HG02970 (cell line): ENCODE measurements at regions not wholly inside any gene's neighbourhood (a gene's known extent, or its start where the extent isn't known, plus 50 kb on each side); places are given as distances from the start of the nearest gene placed in this dataset.

Experiments used
- ATAC-seq: cut with Tn5 transposase; IDR thresholded peaks from one replicate; pipeline ENCODE4 v1.9.1; 2021; ENCODE audit warnings: mild to moderate bottlenecking, moderate library complexity, moderate number of reproducible peaks; ENCODE audit not compliant: unreplicated experiment, low FRiP score

DNA sequence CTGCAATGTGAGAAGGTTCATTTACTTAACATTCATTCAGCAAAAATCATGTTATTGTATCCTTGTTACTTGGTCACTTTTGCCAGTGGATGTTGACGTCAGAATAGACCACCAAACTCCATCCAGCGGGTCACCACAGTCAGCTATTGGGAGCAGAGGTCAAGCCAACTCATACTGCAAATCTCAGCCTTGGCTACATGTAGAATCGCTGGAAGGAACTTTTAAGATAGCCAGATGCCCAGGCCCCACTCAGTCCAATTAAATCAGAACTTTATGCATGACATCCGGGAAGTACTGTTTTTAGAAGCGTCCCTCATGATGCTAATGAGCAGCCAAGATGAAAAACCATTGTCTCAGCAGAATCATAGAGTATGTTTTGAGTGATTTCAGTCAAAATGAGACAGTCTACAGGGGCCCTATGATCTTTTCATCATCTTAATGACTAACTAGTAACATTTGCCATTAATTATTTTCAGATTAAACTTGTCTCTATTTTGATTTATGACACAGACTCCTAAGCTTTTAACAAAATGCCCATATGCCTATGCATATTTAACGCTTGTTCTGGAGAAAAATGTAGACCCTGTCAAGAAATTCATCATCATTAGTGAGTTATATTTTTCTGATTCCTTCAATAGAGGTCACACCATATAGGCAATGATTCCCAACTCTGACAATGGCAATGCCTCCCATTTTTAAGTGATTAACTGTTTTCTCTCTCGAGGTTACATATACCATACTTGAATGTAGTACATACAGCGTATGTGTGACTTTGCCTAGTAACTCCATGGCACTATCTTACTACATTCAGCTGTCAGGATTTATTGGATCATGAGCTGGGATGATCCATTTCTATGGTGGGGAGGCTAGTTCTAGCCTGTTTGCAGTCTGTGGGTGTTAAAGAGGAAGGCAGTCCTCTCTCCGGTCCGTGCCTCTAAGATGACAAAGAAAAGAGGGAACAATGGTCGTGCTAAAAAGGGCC, 63.7 kb upstream of the CCBE1 start:
- no peak for ATAC-seq

GRCh38 chr18:59760212-59760611, 63.0 kb upstream of the CCBE1 start:
- ATAC-seq = no peak

GRCh38 chr18:59758837-59759236, 61.6 kb upstream of the CCBE1 start:
- no peak for ATAC-seq

- no peak for ATAC-seq
These were observed 60.9 kb upstream of the CCBE1 start for GRCh38 chr18:59758106-59758505.

DNA sequence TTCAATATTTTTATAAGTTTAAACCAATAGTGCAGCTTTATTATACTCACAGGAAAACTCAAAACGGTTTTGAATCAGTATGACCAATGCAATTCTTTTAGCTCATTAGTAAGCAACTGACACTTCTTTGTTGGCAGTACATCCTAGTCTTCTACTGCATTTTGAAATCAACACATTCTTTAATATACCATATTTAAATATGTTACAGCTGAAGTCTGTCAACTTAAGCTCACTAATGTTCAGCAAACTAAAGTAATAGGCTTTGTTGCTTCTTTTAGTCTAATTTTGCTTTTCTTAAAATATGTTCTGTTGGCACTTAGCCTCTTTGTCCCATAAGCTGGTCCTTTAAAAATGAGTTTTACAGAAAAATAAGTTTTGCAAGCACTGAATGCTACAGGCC, 55.4 kb upstream of the CCBE1 start:
- no peak for ATAC-seq

- ATAC-seq = no peak
These were observed 54.0 kb upstream of the CCBE1 start for GRCh38 chr18:59751186-59751585.

DNA sequence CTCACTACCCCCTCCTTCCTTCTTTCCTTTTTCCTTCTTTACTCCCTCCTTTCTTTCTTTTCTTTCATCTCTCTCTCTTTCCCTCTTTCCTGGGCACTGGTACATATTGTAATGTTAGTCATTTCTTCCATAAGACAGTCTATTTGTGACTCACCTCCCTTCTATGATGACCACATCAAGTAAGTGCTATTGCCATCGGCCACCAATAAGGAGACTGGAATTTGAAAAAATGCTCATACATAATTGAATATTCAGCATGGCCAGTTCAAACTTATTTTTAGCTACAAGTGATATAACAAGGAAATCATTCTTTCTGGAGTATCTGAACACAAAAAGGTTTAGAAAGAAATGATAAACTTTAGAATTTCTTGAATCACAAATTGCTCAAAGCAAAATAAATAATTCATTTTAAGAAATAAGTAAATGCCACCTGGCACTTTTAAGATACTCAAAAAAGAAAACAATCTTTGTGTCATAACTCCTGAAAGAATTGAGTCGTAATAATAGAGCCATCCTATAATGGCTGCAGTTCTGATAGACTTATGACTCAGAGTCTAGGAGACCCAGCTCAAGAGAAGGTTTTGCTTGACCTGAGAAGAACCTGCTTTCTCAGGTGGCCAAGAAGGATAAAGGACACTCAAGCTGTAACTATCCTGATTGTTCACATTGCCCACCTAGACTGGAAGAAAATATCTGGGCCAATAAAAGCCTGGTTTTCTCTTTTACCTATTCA, 51.6 kb upstream of the CCBE1 start:
- ATAC-seq = no peak
